ENCODE measurements at regions not wholly inside any gene's neighbourhood (a gene's known extent, or its start where the extent isn't known, plus 50 kb on each side); places are given as distances from the start of the nearest gene placed in this dataset.
"Not testable (repeated sequence)": the region's sequence is repeated elsewhere in the genome, so short reads cannot be mapped to it uniquely, and the experiment has no call there.

GRCh38 chr12:91773749-91774429, 371.8 kb downstream of the BTG1 start:
- DNase-seq (ENCODE audit: low read depth in 4 of 4, low spot score in 2 of 4): no peak

GRCh38 chr12:91772411-91772810, 373.2 kb downstream of the BTG1 start:
- no peak for DNase-seq (ENCODE audit: low read depth in 4 of 4, low spot score in 2 of 4)

GRCh38 chr12:91769736-91770135, 375.9 kb downstream of the BTG1 start:
- no peak for DNase-seq (ENCODE audit: low read depth in 4 of 4, low spot score in 2 of 4)

- no peak for DNase-seq (ENCODE audit: low read depth in 4 of 4, low spot score in 2 of 4)
Observed at GRCh38 chr12:91767237-91767636, 378.4 kb downstream of the BTG1 start.

GRCh38 chr12:91766454-91766853, 379.2 kb downstream of the BTG1 start:
- DNase-seq (ENCODE audit: low read depth in 4 of 4, low spot score in 2 of 4): no peak

- no peak for DNase-seq (ENCODE audit: low read depth in 4 of 4, low spot score in 2 of 4)
Observed at GRCh38 chr12:91763654-91764370, 381.8 kb downstream of the BTG1 start.

- no peak for DNase-seq (ENCODE audit: low read depth in 4 of 4, low spot score in 2 of 4)
Observed at GRCh38 chr12:91753649-91754048, 392.0 kb downstream of the BTG1 start.

GRCh38 chr12:91746976-91747375, 398.7 kb downstream of the BTG1 start:
- no peak for DNase-seq (ENCODE audit: low read depth in 4 of 4, low spot score in 2 of 4)

GRCh38 chr12:91744597-91744996, 401.0 kb downstream of the BTG1 start:
- DNase-seq (ENCODE audit: low read depth in 4 of 4, low spot score in 2 of 4): no peak

- DNase-seq (ENCODE audit: low read depth in 4 of 4, low spot score in 2 of 4): no peak
Observed at GRCh38 chr12:91743704-91744321, 401.8 kb downstream of the BTG1 start.

GRCh38 chr12:91743280-91743679, 402.4 kb downstream of the BTG1 start:
- no peak for DNase-seq (ENCODE audit: low read depth in 4 of 4, low spot score in 2 of 4)

GRCh38 chr12:91741932-91742331, 403.7 kb downstream of the BTG1 start:
- DNase-seq (ENCODE audit: low read depth in 4 of 4, low spot score in 2 of 4): no peak

GRCh38 chr12:91733846-91734245, 411.8 kb downstream of the BTG1 start:
- DNase-seq (ENCODE audit: low read depth in 4 of 4, low spot score in 2 of 4): not testable (repeated sequence)

GRCh38 chr12:91732086-91732485, 413.6 kb downstream of the BTG1 start:
- no peak for DNase-seq (ENCODE audit: low read depth in 4 of 4, low spot score in 2 of 4)

- no peak for DNase-seq (ENCODE audit: low read depth in 4 of 4, low spot score in 2 of 4)
Observed at GRCh38 chr12:91729543-91729942, 416.1 kb downstream of the BTG1 start.

GRCh38 chr12:91723191-91723590, 422.5 kb downstream of the BTG1 start:
- DNase-seq (ENCODE audit: low read depth in 4 of 4, low spot score in 2 of 4): no peak

- no peak for DNase-seq (ENCODE audit: low read depth in 4 of 4, low spot score in 2 of 4)
Observed at GRCh38 chr12:91722072-91722471, 423.6 kb downstream of the BTG1 start.

- no peak for DNase-seq (ENCODE audit: low read depth in 4 of 4, low spot score in 2 of 4)
Observed at GRCh38 chr12:91721023-91721422, 424.6 kb downstream of the BTG1 start.

GRCh38 chr12:91718326-91718725, 427.3 kb downstream of the BTG1 start:
- DNase-seq (ENCODE audit: low read depth in 4 of 4, low spot score in 2 of 4): no peak

- no peak for DNase-seq (ENCODE audit: low read depth in 4 of 4, low spot score in 2 of 4)
Observed at GRCh38 chr12:91717804-91718203, 427.8 kb downstream of the BTG1 start.

- not testable (repeated sequence) for DNase-seq (ENCODE audit: low read depth in 4 of 4, low spot score in 2 of 4)
Observed at GRCh38 chr12:91711925-91712324, 433.7 kb downstream of the BTG1 start.

GRCh38 chr12:91706466-91706865, 439.2 kb downstream of the BTG1 start:
- DNase-seq (ENCODE audit: low read depth in 4 of 4, low spot score in 2 of 4): no peak
